ENCODE measurements at regions not wholly inside any gene's neighbourhood (a gene's known extent, or its start where the extent isn't known, plus 50 kb on each side); places are given as distances from the start of the nearest gene placed in this dataset.

DNA sequence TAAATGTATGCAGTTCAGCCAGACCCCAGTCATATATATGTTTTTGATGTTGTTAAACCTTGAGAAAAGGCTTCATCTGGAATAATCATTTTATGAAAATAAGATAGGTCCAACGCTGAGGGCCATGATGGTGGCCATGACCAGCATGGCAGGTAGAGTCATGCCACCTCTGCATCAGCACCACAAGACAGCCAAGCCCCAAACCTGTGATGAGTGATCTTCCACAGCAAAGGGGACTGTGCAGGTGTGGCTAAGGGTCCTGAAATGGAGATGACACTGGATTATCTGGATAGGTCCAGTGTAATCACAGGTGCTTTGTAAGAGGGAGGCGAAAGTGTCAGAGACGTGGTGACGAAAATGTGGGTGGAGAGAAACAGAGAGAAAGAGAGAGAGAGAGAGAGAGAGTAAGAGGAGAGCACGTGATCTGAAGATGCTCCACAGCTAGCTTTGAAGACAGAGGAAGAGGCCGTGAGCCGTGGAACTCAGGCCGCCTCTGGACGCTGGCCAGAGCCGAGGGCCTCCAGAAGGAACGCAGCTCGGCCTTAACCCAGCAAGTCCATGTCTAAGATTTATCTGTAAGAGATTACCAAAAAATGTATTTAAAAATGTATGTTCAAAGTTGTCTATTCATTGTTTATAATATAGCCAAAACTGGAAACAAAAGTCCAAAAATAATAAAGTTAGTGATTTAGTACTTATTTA is 304.4 kb upstream of the SHH start:
- no peak for DNase-seq

DNA sequence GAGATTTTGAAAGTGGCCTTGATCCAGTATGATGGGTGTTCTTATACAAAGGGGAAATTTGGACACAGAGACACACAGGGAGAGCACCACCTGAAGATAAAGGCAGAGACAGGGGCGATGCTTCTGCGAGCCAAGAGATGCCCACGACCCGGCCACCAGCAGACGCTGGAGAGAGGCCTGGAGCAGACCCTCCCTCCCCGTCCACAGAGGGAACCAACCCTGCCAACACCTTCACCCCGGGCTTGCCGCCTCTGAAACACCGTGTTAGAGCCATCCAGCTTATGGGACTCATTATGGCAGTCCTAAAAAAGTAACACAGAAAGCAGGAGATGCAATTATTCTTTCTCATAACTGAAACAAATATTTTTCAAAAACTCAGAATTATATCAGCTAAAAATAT is 303.3 kb upstream of the SHH start:
- no peak for DNase-seq

DNA sequence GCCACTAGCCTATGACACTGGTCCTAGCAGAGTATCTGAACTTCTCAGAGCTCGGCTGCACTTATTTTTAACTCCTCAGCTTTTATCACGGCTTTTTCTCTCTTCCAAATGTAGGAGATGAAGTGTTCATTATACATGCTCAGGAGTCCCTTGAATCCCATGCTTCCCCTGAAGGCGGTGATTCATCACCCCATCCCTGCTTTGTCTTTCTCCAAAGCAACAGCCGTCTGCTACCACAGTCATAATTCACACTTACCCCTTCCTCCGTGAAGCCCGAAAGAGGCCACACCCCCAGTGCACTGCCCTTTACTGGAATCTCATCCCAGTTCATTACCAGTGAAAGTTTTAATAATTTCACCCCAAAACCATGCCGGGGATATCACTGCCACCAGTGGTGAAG is 301.5 kb upstream of the SHH start:
- DNase-seq = no peak

DNA sequence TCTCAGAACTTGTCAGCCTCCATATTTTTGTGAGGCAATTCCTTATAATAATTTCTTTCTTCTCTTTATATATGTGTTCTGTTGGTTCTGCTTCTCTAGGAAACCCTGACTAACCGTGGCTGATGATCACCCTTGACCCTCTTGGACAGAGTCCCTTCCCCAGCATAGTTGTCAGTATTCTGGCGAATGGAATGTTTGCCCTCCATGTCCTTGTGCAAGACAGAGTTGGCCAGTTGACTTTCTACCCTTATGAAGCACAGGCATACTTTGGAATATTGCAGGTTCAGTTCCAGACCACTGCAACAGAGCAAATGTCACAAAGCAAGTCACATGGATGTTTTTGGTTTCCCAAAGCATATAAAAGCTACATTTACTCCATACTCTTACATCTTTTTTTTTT is 297.7 kb upstream of the SHH start:
- DNase-seq = no peak

DNA sequence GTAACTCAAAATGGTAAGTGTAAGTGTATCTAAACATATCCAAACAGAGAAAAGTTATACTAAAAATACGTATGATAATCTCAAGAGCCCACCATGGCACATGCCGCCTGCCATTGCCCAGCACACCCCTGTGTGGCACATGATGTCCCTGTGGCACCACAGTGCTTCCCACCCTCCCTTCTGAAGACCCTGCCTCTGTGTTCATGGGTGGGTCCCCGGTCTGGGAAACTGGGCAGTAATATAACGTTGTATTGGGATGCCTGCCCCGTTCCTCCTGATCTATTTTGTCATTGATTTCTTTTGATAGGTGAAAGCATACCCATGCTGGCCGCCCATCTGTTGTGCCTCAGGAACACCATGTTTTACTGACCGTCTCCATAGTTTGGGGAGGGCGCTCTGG is 296.8 kb upstream of the SHH start:
- no peak for DNase-seq

DNA sequence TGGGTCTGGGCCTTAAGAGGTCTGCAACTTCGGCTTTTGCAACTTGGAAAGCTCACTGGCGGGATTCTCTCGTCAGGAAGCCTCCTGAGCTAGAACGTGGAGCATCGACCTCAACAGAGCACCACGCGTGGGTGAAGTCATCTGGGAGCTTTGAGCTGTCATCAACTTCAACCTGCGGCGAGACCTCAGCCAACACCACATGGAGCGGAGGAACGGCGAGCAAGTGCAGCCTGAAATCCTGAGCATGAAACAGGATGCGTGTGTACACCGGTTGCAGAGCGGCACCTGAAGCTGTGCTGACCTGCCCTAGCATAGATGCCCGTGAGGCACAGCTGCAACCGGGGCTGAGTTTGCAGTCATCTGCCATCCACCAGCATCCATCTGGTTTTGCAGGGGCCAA is 295.7 kb upstream of the SHH start:
- DNase-seq = no peak

DNA sequence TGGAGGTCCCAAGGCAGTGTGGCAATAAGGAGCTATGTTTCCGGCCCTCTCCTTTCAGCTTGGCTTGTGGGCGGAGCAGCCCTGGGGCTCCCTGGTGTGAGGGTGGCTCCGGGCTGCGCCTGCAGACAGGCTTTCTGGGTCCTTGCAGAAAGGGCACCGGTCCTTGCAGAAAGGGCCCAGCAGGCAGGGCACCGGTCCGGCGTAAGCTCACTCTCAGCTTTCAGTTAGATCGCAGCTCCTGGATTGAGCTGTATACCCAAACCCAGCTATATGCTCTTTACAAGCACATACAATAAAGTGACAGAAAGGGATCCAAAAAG is 293.8 kb upstream of the SHH start:
- DNase-seq = no peak

DNA sequence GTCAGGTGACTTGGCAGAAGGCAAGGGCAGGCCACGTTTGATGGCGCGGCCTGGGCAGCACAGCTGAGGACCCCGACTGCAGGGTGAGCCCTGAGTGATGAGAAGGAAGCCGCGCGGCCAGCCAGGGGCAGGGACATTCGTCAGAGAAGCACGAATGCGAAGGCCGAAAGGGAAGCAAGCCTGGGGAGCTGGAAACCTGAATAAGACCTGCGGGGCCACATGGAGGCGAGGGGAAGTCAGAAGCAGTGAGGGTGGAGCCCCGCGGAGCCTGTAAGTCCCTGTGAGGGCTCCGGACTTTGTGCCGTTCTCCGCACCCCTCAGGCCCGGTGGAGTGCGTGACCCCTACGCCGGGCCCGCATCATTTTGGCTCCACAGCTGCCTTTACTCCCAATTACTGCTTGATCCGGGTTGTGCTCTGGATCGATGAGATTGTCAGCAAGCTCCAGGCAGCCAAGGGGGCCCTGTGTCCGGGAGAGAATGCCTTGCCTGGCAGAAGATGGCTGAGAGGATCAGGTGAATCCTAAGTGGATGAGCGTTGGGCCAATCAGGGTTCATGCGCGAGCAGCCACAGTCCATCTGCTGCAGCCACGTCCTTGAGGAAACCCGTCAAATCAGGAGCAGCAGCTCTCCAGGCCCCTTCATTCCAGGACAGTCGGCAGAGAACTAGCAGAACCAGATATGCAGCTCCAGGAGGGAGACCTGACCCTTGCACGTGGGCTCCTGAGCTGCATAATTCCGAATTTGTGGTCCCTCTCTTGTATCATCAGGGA is 293.3 kb upstream of the SHH start:
- DNase-seq = no peak

DNA sequence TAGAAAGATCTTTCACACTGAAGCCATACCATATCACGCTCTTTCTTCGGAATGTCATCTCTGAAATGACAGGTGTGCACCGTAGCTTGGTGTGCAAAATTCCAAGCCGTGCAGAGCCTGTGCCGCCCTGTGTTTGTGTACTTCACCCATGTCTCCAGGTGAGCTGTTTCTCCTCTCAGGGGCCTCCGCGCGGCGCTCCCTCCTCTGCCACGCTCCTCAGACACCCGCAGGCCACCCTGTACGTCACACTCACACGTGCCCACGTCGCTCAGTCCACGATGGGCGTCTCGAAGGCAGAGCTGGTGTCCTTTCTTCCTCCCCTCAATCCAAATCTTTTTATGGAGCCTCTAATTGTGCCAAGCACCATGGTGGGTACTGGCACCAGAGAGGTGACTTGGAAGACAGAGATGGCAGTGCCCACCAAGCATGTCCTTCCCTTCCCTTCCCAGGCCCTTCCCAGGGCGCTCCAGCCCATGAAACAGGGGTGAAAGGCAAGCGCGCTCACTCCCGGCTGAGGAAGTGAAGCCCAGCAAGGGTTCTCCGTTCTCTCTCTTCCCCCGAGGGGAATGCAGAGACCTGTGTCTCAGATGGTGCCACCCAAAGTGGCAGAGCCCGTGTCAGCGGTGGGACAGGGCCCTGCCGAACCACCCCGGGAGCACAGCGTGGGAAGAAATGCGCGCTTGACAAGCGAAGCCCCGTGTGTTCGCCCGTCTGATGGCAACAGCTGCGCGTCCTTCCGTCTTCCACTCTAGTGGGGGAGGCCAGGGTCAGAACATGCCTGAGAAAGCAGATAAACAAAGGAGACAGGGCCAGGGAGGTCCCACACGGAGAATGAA is 292.5 kb upstream of the SHH start:
- DNase-seq = no peak

DNA sequence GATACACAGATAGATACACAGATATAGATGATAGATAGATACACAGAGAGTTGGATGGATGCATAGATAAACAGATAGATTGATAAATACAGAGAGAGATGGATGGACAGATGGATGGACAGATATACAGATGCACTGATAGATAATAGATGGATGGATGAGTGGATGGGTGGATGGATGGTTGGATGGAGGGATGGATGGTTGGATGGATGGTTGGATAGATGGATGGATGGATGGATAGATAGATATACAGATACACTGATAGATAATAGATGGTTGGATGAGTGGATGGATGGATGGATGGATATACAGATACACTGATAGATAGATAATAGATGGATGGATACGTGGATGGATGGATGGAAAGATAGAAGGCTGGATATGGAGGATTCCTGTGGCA is 290.0 kb upstream of the SHH start:
- no peak for DNase-seq

DNA sequence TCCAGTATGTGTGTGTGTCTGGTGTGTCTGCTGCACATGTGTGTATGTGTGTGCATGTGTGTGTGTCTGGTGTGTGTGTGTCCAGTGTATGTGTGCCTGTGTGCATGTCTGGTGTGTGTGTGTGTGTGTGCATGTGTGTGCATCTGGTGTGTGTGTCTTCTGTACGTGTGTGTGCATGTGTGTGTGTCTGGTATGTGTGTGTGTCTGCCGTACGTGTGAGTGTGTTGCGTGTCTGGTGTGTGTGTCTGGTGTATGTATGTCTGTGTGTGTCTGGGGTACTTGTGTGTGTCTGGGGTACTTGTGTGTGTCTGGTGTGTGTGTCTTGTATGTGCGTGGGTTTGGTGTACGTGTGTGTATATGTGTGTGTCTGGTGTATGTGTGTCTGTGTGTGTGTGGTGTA is 289.1 kb upstream of the SHH start:
- no peak for DNase-seq

DNA sequence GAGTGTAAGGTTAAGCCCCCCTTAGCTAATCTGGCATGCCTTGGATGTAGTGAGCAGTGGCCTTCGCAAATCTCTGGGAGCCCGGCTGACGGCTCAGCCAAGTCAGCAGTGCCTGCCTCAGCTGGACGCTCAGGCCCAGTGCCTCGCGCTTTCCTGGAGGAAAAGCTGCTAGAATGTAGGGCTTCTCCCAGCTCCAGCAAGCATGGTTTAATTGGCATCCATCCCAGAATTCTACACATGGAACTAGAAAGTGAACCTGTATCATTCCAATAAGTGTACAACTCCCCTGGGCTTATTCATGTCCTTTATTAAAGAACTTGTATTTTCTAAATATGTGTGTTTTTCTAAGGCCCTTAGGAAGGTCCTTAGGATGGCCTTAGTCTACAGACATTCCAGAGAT is 287.8 kb upstream of the SHH start:
- DNase-seq = no peak

DNA sequence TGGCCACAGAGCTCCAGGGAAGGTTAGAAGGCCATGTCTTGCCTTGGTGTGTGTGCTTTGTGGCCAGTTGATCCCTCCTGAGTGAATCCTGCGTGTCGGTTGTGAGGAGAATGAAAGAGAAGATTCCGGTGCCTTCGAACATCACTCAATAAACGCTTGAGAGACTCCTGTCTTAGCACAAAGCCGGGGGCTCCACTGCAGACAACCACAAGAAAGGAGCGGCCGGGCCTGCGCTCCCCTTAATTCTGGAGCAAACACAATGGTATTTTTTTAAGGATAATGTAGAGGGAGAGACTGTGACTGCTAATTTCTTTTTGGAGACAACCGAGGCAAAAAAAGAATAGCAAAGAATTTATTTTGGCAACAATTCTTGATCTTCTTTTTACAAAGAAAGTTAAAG is 286.8 kb upstream of the SHH start:
- DNase-seq = no peak

DNA sequence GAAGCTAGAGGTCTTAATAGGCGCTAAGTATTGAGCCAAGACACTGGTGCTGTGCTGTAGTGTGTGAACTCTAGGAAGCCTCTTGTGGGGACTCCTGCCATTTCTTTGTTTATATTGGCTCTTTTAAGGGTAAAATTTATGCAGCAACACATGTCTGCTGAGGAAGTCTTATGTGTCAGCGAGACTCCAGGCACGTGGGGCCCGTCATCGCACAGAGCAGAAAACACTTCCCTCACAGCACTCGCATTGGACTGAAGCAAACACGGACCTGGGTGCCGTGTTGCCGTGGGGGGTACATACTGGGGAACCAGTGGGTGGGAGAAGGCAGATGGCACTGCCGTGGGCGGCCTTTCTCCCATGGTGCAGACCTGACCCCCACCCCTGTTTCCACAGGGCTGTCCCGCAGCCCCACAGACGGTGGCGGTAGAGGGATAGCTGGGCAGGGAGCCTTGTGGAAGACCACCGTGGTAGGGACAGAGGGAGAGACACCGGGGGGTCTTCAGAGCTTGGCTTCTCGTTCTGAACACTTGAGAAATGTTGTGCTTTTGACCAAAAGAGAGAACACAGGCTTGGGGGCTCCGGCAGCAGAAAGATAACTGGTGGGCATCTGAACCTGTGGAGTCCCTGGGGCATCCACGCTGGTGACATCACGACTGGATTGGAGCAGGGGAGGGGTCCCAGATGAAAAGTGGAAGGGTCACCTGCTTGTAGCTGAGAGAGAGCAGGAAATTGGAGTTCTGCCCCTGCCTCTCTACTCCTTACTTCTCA is 284.7 kb upstream of the SHH start:
- no peak for DNase-seq

DNA sequence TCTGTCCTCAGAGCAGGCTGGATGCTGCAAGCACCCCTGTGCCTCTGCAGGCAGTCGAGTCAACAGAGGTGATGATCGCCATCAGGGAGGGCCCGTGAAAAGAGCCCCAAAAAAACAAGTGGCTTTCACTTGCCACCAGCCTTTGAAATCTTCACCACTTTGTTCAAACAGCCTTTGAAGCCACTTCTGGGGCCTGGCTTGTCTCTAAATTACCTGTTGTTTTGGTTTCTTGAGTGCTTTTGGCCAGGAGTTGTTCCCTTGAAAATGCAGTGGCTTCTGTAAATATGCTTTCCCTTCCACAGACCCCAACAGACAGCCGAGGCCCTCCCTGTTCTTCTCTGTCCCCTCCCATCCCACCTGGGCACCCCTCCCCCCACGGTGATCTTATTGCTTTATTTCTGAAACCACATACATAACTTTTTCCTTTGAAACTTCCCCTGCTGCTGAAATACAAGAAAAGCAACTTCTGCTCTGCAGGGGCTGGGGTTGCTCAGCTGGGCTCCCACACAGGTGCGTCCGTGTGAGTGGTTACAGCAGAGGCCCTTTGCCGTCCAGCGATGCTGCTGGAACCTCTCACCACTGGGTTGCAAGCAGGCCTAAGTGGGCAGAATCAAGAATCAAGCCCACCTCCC is 283.8 kb upstream of the SHH start:
- no peak for DNase-seq

DNA sequence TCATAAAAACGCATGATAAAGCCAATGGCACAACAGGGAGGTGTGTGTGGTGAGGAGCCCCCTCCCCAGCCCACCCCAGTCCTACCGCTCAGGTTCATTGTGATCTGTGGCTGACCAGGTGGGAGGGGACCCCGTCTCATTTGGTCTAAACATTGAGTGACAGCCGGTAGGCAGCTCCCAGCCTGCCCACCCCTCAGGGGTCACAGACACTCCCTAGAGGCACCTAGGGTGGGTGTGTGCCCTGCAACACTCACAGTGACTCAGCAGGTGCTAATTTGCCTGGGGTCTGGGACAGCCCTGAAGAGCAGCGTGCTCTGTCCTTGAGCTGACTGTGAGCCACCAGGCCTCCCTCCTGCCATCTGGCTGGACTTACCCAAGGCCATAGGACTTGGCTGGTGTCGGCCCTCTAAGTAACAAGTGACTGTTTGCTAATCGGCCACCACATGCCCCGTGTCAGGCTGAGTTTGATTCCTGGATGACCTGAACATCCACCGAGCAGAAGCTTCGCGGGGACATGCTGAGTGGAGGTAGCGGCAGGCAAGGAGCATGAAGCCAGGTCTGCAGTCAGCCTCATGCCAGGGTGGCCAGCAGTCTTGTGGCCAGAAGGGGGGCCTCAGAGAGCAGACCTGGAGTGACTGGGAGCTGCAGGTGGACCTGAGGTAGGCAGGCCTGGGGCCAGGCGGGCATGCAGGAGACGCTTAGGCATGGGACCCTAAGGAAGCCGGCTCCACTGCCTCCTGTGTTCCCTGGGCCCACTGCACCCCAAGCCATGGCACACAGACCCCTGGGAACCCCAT is 282.3 kb upstream of the SHH start:
- no peak for DNase-seq

DNA sequence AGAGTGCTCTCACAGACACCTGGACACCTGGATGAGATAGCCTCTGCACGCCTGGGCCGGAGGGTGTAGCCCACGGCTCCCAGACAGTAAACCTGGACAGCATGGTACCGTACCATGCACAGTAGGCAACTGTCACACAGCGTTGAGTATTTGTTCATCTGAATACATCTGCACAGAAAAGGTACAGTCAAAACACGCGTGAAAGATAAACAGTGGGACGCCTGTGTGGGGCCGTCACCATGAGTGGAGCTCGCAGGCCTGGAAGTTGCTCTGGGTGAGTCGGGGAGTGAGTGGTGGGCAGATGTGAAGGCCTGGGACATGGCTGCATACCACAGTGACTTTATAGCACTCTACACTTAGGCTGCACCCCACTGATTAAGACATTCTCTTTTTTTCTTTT is 280.0 kb upstream of the SHH start:
- DNase-seq = no peak

DNA sequence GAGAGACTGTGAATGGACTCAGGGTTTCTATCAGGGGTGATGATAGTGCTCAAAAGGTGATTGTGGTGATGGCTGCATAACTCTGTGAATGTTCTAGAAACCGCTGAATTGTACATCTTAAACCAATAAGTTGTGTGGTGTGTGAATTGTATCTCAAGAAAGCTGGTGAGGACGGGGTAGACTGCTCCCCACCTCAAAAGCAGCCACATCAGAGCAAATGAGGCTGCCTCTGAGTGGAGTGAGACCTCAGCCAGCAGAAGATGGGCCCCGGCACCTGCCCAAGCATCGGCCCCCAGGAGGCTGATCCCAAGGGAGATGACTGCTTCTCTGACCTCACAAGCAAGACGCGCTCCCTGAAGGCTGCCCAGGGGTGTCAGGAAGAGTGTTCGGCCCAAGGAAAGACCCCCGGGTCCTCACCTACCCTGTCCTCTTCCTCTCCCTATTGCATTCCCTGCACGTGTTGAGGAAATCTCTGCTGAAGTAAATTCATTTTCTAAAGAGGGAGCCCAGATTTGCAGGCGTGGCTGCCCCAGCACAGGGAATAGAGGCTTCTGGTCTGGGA is 279.3 kb upstream of the SHH start:
- DNase-seq = no peak

DNA sequence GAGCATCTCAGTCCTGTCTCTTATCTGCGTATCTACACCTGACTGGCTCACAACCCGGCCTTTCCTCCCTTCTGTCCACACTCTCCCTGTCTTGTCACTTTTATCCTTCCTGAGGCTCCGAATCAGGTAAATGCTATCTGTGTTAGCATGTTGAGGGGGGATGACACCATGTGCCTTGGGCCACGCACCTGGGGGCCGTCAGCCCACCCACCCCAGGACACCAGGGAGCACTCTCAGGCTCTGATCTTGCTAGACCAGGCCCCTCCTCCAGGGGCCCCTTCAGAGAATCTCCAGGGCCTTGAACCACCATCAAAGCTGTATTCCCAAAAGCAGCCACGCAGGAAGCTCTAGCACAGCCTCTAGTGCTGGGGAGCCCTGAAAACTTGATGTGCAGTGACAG is 278.7 kb upstream of the SHH start:
- no peak for DNase-seq

DNA sequence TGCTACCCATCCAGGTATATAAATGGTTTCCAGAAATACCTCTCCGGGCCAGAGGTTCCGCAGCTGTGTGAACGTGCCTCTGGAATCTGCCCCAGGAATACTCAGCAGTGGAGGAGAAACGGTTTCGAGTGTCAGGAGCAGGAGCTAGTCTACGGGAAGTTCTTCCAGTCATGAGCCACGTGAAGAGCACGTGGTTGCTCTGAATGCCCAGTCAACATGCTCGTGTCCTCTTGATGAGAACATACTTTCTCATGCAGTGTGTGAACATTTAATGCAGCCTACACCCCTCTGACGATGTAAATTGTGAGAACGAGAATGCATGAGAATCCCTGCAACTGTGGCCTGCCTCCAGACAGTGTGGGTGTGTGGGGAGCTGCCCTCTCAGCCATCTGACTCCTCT is 277.0 kb upstream of the SHH start:
- no peak for DNase-seq

DNA sequence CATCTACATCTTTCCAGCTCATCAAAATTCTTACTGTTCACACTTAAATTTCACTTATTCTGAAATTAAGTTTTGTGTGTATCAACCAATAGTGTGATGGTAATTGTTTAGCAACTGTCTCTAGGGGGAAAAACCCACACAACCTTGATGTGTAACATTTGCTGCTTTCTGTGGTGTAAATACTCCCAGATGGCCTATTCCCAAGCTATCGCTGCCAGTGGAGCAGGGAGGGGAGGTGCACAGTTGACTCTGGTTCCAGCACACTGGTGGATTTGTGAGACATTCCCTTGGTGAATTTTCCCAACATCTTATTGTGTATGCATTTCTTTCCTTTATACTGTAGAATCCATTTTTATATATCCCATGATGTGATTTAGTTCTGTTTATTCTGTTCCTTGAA is 275.9 kb upstream of the SHH start:
- DNase-seq = no peak
